HG02885 (cell line): ENCODE measurements at regions not wholly inside any gene's neighbourhood (a gene's known extent, or its start where the extent isn't known, plus 50 kb on each side); places are given as distances from the start of the nearest gene placed in this dataset.
"Not testable (repeated sequence)": the region's sequence is repeated elsewhere in the genome, so short reads cannot be mapped to it uniquely, and the experiment has no call there.

ENCODE experiments used
- ATAC-seq: cut with Tn5 transposase; IDR thresholded peaks from one replicate; pipeline ENCODE4 v1.9.1; 2021; ENCODE audit warnings: mild to moderate bottlenecking; ENCODE audit not compliant: unreplicated experiment, poor library complexity

- ATAC-seq, result no peak
These were observed 510.5 kb downstream of the CCSER2 start for GRCh38 chr10:84838851-84839250.

GRCh38 chr10:84842593-84842992 is 514.2 kb downstream of the CCSER2 start:
- no peak for ATAC-seq

GRCh38 chr10:84844461-84844860 is 516.1 kb downstream of the CCSER2 start:
- no peak for ATAC-seq

- ATAC-seq, result no peak
These were observed 517.4 kb downstream of the CCSER2 start for GRCh38 chr10:84845628-84846261.

GRCh38 chr10:84846658-84847316 is 518.4 kb downstream of the CCSER2 start:
- ATAC-seq, result no peak

GRCh38 chr10:84848967-84849366 is 520.6 kb downstream of the CCSER2 start:
- ATAC-seq, result no peak

GRCh38 chr10:84850826-84851225 is 522.4 kb downstream of the CCSER2 start:
- no peak for ATAC-seq

GRCh38 chr10:84854439-84854838 is 526.0 kb downstream of the CCSER2 start:
- ATAC-seq, result no peak

GRCh38 chr10:84860855-84861254 is 532.5 kb downstream of the CCSER2 start:
- no peak for ATAC-seq

GRCh38 chr10:84862551-84862950 is 534.2 kb downstream of the CCSER2 start:
- no peak for ATAC-seq

GRCh38 chr10:84863675-84864074 is 535.3 kb downstream of the CCSER2 start:
- no peak for ATAC-seq

GRCh38 chr10:84876116-84876999 is 548.0 kb downstream of the CCSER2 start:
- ATAC-seq, result no peak

- no peak for ATAC-seq
These were observed 551.6 kb downstream of the CCSER2 start for GRCh38 chr10:84879991-84880390.

GRCh38 chr10:84881696-84882095 is 553.3 kb downstream of the CCSER2 start:
- ATAC-seq, result not testable (repeated sequence)

GRCh38 chr10:84890706-84891105 is 562.3 kb downstream of the CCSER2 start:
- ATAC-seq, result no peak

GRCh38 chr10:84891631-84892030 is 563.2 kb downstream of the CCSER2 start:
- no peak for ATAC-seq

- no peak for ATAC-seq
These were observed 567.2 kb downstream of the CCSER2 start for GRCh38 chr10:84895541-84895940.

- no peak for ATAC-seq
These were observed 568.5 kb downstream of the CCSER2 start for GRCh38 chr10:84896909-84897308.

GRCh38 chr10:84899268-84899667 is 570.9 kb downstream of the CCSER2 start:
- ATAC-seq, result no peak

- ATAC-seq, result no peak
These were observed 571.8 kb downstream of the CCSER2 start for GRCh38 chr10:84900141-84900540.

GRCh38 chr10:84901885-84902284 is 573.5 kb downstream of the CCSER2 start:
- ATAC-seq, result no peak
